ENCODE measurements at regions not wholly inside any gene's neighbourhood (a gene's known extent, or its start where the extent isn't known, plus 50 kb on each side); places are given as distances from the start of the nearest gene placed in this dataset.
"Not testable (repeated sequence)": the region's sequence is repeated elsewhere in the genome, so short reads cannot be mapped to it uniquely, and the experiment has no call there.

GRCh38 chr6:86765211-86765610, 172.1 kb upstream of the HTR1E start (continued):
- TF ChIP-seq POU6F1 (CRISPR knock-in tag; IDR thresholded peaks at IDR 0.05; ENCODE audit: borderline replicate concordance, low read depth) (no peak), PPARA (CRISPR knock-in tag; IDR thresholded peaks at IDR 0.05; ENCODE audit: borderline replicate concordance) (no peak), ZFP30 (CRISPR knock-in tag; IDR thresholded peaks at IDR 0.05) (no peak), ZNF8 (CRISPR knock-in tag; IDR thresholded peaks at IDR 0.05) (no peak), ISL1 (CRISPR knock-in tag; IDR thresholded peaks at IDR 0.05) (no peak), ZNF565 (CRISPR knock-in tag; conservative IDR thresholded peaks at IDR 0.05; ENCODE audit: low read depth) (no peak), SNAI2 (CRISPR knock-in tag; IDR thresholded peaks at IDR 0.05) (no peak)

GRCh38 chr6:86759953-86760352, 177.4 kb upstream of the HTR1E start:
- not testable (repeated sequence) for ATAC-seq

DNA sequence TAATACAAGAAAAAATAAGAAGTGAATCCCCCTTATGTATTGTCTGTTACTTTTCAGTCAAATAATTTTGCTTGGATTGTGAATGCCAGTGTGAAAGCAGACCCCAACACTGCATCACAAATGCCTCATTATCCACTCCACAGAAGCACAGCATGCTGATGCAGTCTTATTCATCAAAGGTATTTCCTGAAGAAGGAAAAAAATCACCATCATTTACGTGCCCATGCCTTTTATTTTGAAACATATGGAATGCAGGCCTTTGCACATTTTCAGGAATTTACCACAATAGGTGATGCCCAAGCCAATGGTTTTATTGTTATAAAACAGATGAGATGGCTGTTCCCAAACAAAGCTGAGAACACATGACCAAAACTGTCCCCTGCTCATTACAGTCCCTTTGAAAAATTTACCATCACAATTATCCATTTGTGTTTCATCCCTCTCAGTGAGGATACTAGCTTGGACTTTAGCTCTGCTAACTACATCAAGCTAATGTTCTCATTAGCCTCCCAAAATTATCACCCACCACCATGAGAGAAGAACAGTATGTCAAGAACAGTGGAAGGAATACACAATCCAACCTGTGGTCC, 180.6 kb upstream of the HTR1E start:
- no peak for ATAC-seq
- TF ChIP-seq POU6F1 (CRISPR knock-in tag; IDR thresholded peaks at IDR 0.05; ENCODE audit: borderline replicate concordance, low read depth): no peak
- TF ChIP-seq ZNF565 (CRISPR knock-in tag; conservative IDR thresholded peaks at IDR 0.05; ENCODE audit: low read depth): no peak
- TF ChIP-seq OSR1 (CRISPR knock-in tag; IDR thresholded peaks at IDR 0.05): no peak
- no peak for TF ChIP-seq TOX (CRISPR knock-in tag; IDR thresholded peaks at IDR 0.05; ENCODE audit: borderline replicate concordance)
- TF ChIP-seq ZFP3 (CRISPR knock-in tag; IDR thresholded peaks at IDR 0.05): no peak
- no peak for TF ChIP-seq ZC3H10 (CRISPR knock-in tag; IDR thresholded peaks at IDR 0.05)
- no peak for TF ChIP-seq SNAI2 (CRISPR knock-in tag; IDR thresholded peaks at IDR 0.05)
- no peak for TF ChIP-seq ZNF70 (CRISPR knock-in tag; IDR thresholded peaks at IDR 0.05)
- TF ChIP-seq TCF4 (CRISPR knock-in tag; IDR thresholded peaks at IDR 0.05; ENCODE audit: borderline replicate concordance): no peak
- TF ChIP-seq CSDC2 (CRISPR knock-in tag; IDR thresholded peaks at IDR 0.05): no peak
- TF ChIP-seq ZNF8 (CRISPR knock-in tag; IDR thresholded peaks at IDR 0.05): no peak
- TF ChIP-seq ESRRG (CRISPR knock-in tag; IDR thresholded peaks at IDR 0.05): no peak

GRCh38 chr6:86744048-86744447, 193.3 kb upstream of the HTR1E start:
- ATAC-seq: no peak
- TF ChIP-seq ESRRG (CRISPR knock-in tag; IDR thresholded peaks at IDR 0.05) (no peak), CSDC2 (CRISPR knock-in tag; IDR thresholded peaks at IDR 0.05) (no peak), ZFP30 (CRISPR knock-in tag; IDR thresholded peaks at IDR 0.05) (no peak), CSRNP3 (CRISPR knock-in tag; IDR thresholded peaks at IDR 0.05) (no peak), PATZ1 (CRISPR knock-in tag; IDR thresholded peaks at IDR 0.05; ENCODE audit: borderline replicate concordance) (no peak), ZNF8 (CRISPR knock-in tag; IDR thresholded peaks at IDR 0.05) (no peak), RARB (CRISPR knock-in tag; IDR thresholded peaks at IDR 0.05) (no peak)

DNA sequence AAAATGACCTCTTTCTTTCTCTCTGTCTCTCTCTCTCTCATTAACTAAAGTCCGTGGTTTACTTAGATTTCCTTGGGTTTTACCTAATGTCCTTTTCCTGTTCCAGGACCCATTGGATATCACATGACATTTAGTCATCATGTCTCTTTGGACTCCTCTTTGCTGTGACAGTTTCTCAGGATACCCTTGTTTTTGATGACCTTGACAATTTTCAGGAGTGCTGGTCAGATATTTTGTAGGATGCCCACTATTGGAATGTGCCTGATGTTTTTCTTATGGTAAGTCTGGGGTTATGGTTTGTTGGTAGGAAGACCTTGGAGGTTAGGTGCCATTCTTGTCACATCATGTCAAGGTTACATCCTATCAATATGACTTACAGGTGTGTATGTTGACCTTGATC, 199.2 kb upstream of the HTR1E start:
- no peak for TF ChIP-seq BACH2 (CRISPR knock-in tag; IDR thresholded peaks at IDR 0.05; ENCODE audit: borderline replicate concordance)
- no peak for TF ChIP-seq ZNF8 (CRISPR knock-in tag; IDR thresholded peaks at IDR 0.05)
- TF ChIP-seq POU6F1 (CRISPR knock-in tag; IDR thresholded peaks at IDR 0.05; ENCODE audit: borderline replicate concordance, low read depth): no peak
- TF ChIP-seq PATZ1 (CRISPR knock-in tag; IDR thresholded peaks at IDR 0.05; ENCODE audit: borderline replicate concordance): no peak
- TF ChIP-seq ZC3H10 (CRISPR knock-in tag; IDR thresholded peaks at IDR 0.05): no peak
- no peak for ATAC-seq

GRCh38 chr6:86731631-86732030, 205.7 kb upstream of the HTR1E start:
- ATAC-seq: not testable (repeated sequence)

- not testable (repeated sequence) for ATAC-seq
Observed at GRCh38 chr6:86730772-86731171, 206.6 kb upstream of the HTR1E start.

Measured in SK-N-SH treated with all-trans-retinoic acid at 6 μM for 48 hours (cell line).